Large intestine (tissue), 3 donors: ENCODE measurements at regions not wholly inside any gene's neighbourhood (a gene's known extent, or its start where the extent isn't known, plus 50 kb on each side); places are given as distances from the start of the nearest gene placed in this dataset.

ENCODE experiments used
- DNase-seq, 2 donors: peaks; one replicate each; pipeline versions ENCODE4 v3.0.0 to v3.0.0-alpha.2; 2013
- H3K27ac ChIP-seq: one replicate; pipeline ENCODE4 v1.5.1; 2013; ENCODE audit warnings: low read length
- H3K27me3 ChIP-seq: 2 replicates; pipeline ENCODE4 v1.6.1; 2013; ENCODE audit warnings: low read length; ENCODE audit not compliant: control insufficient read depth, insufficient read depth
- H3K36me3 ChIP-seq: 2 replicates; pipeline ENCODE4 v1.6.1; 2013; ENCODE audit warnings: low read length; ENCODE audit not compliant: control insufficient read depth, insufficient read depth
- H3K4me1 ChIP-seq: one replicate; pipeline ENCODE4 v1.6.1; 2013; ENCODE audit warnings: low read length; ENCODE audit not compliant: control insufficient read depth, insufficient read depth
- H3K4me3 ChIP-seq: one replicate; pipeline ENCODE4 v1.5.1; 2013; ENCODE audit warnings: low read length
- H3K9me3 ChIP-seq: one replicate; pipeline ENCODE4 v1.6.1; 2013; ENCODE audit warnings: mild to moderate bottlenecking, low read depth, low read length, moderate library complexity; ENCODE audit not compliant: control insufficient read depth
- WGBS: methylation state at CpG from one replicate; pipeline ENCODE4 v1.1.5; 2013; ENCODE audit warnings: low lambda C conversion rate; ENCODE audit not compliant: insufficient coverage; 5-methylcytosine and 5-hydroxymethylcytosine counted together

DNA sequence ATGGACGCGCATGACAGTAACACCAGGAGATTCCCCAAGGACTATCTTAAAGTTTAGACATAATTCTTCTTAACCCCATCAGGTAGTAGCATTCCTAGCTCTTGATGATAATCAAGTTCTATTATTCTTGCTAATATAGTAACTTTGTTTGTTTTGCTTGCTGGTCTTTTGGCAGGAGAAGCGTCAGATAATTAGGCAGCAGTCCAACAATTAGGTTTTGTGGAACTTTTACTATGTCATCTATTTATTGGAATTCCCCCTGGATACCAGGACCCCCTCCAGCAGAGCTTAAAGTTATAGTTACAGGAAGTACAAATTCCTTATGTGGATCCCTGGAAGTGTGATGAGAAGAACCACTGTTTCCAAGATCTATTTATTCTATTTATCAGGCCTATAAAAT, 1138.0 kb upstream of the FAM98A start:
- Histone ChIP-seq H3K4me1 (no peaks in the 10 kb centered on the region), H3K9me3 (no peaks in the 10 kb centered on the region), H3K36me3 (no peaks in the 10 kb centered on the region), H3K27me3 (no peaks in the 10 kb centered on the region), H3K4me3 (no peak overlapping the region), H3K27ac (no peak overlapping the region)
- no CpG with 5 or more reads among the region's 3 CpGs for WGBS
- no peak for DNase-seq

DNA sequence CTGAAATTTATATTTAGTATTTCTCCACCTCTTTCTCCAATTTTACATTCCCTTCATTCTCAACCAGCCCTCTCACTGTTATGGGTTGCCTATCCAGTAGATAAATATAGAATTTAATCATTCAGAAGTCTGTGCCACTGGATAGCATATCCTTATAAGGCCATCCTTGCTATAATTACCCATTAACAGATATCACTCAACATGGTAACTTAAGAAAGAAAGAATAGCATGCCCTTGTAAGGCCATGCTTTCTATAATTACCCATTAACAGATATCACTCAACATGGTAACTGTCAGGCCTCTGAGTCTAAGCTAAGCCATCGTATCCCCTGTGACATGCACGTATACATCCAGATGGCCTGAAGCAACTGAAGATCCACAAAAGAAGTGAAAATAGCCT, 1137.4 kb upstream of the FAM98A start:
- no peak overlapping the region for H3K4me3 ChIP-seq
- no peak overlapping the region for H3K27ac ChIP-seq
- no peaks in the 10 kb centered on the region for H3K9me3 ChIP-seq
- H3K27me3 ChIP-seq = no peaks in the 10 kb centered on the region
- no peak for DNase-seq
- WGBS = no CpG with 5 or more reads among the region's 2 CpGs
- no peaks in the 10 kb centered on the region for H3K36me3 ChIP-seq
- H3K4me1 ChIP-seq = no peaks in the 10 kb centered on the region

DNA sequence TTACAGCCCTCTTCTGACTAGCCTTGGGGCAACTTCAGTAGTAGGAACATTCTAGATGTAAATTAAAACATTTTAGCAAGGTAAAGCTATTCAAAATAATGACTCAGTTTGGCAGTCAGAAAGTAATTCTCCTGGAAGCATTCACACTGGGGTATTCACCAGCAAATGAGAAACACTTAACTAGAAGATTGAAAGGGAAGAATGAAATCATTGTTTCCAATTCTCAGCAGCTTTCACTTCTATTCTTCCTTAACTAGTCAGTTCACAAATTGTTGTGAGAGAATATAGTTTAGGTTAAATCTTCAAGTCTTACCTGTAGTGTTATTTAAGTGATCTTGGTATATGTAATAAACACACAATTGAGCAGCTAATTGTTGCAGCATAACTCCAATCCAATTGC, 1135.6 kb upstream of the FAM98A start:
- no peaks in the 10 kb centered on the region for H3K27me3 ChIP-seq
- no peak for DNase-seq
- no peaks in the 10 kb centered on the region for H3K9me3 ChIP-seq
- no peaks in the 10 kb centered on the region for H3K4me1 ChIP-seq
- H3K27ac ChIP-seq = no peak overlapping the region
- no peak overlapping the region for H3K4me3 ChIP-seq
- H3K36me3 ChIP-seq = no peaks in the 10 kb centered on the region

DNA sequence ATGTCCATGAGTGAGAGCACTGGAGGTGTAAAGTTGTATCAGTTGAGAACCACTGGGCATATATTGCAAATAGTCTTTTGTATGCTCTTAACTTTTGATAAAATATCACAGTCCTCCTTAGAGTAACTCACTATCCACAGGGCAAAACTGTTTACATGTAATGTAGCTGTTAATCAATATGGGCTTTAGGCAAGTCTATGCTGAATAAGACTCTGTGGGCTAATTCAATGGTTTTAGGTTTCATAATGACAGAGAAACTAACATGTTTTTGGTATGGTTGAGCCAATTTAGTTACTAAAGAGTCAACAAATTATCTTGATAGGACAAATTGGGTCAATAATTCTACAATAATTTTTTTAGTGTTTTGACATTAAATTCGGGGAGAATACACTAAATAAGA, 1134.9 kb upstream of the FAM98A start:
- H3K36me3 ChIP-seq = no peaks in the 10 kb centered on the region
- H3K4me3 ChIP-seq = no peak overlapping the region
- DNase-seq = no peak
- H3K27ac ChIP-seq = no peak overlapping the region
- H3K9me3 ChIP-seq = no peaks in the 10 kb centered on the region
- WGBS = 83% methylated on average over 1 of the region's 1 CpG
- H3K27me3 ChIP-seq = no peaks in the 10 kb centered on the region
- no peaks in the 10 kb centered on the region for H3K4me1 ChIP-seq

DNA sequence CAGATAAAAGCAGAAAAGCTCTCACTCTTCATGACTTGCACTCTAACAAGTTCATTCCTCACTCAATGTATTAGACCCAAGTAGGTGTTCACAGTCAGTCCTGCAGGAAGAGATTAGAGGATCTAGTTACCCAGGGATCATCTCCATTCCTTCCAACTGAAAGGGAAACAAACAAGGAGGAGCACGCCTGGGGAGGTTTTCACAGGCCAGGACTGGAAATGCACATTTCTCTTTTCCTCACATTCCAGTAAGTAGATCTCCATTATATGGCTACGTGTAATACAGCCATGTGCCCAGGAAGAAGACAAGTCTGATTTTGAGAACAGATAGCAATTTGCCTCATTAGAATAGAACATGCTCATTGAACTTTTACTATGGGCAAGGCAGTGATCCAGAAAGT, 1132.2 kb upstream of the FAM98A start:
- no CpG with 5 or more reads among the region's 2 CpGs for WGBS
- Histone ChIP-seq H3K4me3 (no peak overlapping the region), H3K27me3 (no peaks in the 10 kb centered on the region), H3K36me3 (no peaks in the 10 kb centered on the region), H3K9me3 (no peaks in the 10 kb centered on the region), H3K4me1 (no peaks in the 10 kb centered on the region), H3K27ac (no peak overlapping the region)
- DNase-seq = no peak

DNA sequence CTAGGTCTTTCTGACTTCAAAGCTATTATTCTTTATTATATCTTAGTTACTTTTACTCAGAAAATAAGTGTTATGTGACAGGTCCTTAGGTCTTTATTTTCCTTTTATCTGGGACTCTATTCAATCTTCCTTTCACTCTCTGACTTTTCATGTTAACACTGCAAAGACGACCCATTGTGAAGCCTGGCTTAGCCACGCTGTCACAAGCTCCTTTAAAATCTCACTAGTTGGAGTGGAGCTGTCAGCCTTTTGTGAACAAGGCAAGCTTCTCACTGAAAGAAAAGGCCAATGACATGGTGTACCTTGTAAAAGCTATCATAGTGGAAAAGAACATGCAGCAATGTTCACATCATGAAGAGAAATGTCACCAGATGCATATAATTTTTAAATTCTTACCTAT, 1130.7 kb upstream of the FAM98A start:
- WGBS = no CpG with 5 or more reads among the region's 2 CpGs
- no peak overlapping the region for H3K27ac ChIP-seq
- H3K4me3 ChIP-seq = no peak overlapping the region
- no peaks in the 10 kb centered on the region for H3K4me1 ChIP-seq
- H3K27me3 ChIP-seq = no peaks in the 10 kb centered on the region
- no peaks in the 10 kb centered on the region for H3K36me3 ChIP-seq
- no peaks in the 10 kb centered on the region for H3K9me3 ChIP-seq
- no peak for DNase-seq

DNA sequence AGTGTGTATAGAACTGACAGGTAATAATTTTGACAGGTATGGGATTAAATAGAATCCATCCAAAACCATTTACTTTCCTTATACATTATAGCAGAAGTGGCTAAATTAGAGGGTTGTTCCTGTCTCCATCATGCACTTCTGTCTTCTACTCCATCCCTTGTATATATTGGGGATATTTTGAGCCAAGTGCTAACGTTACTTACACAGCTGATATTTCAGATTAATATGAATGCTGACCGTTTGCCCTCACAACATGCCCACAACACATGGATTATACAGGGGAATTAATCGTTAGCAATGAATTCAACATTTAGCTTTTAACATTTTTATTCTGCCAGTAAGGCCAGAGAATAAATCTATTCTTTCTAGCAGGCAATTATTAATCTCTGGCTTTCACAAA, 1125.0 kb upstream of the FAM98A start:
- WGBS = 40% methylated on average over 1 of the region's 3 CpGs

DNA sequence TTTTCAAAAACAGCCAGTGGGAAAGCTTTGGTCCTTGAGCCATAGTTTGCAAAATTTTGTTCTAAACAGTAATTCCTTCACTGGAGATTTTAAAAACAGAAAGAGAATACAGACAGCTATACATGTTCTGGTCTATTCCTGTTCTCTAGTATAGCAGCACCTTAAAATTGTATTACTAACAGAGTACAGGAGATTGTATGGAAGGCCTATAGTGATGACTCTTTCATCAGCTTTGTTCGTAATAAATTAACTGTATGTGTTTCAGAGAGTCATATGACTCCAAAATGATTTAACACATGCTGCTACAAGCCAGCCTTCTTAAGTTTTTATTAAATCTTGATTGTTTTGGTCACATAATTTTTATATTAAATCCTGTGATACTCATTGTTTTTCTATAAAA, 1124.6 kb upstream of the FAM98A start:
- H3K4me1 ChIP-seq = no peaks in the 10 kb centered on the region

More for the DNA sequence above, 1125.0 kb upstream of the FAM98A start:
- no peaks in the 10 kb centered on the region for H3K27me3 ChIP-seq
- no peaks in the 10 kb centered on the region for H3K36me3 ChIP-seq
- DNase-seq = no peak
- no peaks in the 10 kb centered on the region for H3K9me3 ChIP-seq
- H3K4me1 ChIP-seq = no peaks in the 10 kb centered on the region
- H3K27ac ChIP-seq = no peak overlapping the region
- H3K4me3 ChIP-seq = no peak overlapping the region

DNA sequence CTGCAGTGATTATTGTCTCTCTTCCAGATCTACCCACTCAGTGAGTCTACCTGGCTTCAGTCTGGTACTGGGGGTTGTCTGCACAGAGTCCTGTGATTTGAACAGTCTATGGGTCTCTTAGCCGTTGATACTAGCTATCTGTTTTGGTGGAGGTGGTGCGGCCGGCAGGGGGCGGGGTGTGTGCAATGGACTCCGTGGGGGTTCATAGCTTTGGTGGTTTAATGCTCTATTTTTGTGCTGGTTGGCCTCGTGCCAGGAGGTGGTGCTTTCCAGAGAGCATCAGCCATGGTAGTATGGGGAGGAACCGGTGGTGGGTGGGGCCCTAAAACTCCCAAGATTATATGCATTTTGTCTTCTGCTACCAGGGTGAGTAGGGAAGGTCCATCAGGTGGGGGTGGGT, 1120.1 kb upstream of the FAM98A start:
- no CpG with 5 or more reads among the region's 7 CpGs for WGBS
- H3K36me3 ChIP-seq = no peaks in the 10 kb centered on the region
- H3K27ac ChIP-seq = no peak overlapping the region
- H3K27me3 ChIP-seq = no peaks in the 10 kb centered on the region
- H3K4me1 ChIP-seq = no peaks in the 10 kb centered on the region
- H3K4me3 ChIP-seq = no peak overlapping the region
- no peak for DNase-seq
- H3K9me3 ChIP-seq = no peaks in the 10 kb centered on the region

More for the DNA sequence above, 1124.6 kb upstream of the FAM98A start:
- no CpG with 5 or more reads among the region's 1 CpG for WGBS
- no peaks in the 10 kb centered on the region for H3K36me3 ChIP-seq
- no peak overlapping the region for H3K27ac ChIP-seq
- no peaks in the 10 kb centered on the region for H3K9me3 ChIP-seq
- no peak overlapping the region for H3K4me3 ChIP-seq
- no peak for DNase-seq
- no peaks in the 10 kb centered on the region for H3K27me3 ChIP-seq

DNA sequence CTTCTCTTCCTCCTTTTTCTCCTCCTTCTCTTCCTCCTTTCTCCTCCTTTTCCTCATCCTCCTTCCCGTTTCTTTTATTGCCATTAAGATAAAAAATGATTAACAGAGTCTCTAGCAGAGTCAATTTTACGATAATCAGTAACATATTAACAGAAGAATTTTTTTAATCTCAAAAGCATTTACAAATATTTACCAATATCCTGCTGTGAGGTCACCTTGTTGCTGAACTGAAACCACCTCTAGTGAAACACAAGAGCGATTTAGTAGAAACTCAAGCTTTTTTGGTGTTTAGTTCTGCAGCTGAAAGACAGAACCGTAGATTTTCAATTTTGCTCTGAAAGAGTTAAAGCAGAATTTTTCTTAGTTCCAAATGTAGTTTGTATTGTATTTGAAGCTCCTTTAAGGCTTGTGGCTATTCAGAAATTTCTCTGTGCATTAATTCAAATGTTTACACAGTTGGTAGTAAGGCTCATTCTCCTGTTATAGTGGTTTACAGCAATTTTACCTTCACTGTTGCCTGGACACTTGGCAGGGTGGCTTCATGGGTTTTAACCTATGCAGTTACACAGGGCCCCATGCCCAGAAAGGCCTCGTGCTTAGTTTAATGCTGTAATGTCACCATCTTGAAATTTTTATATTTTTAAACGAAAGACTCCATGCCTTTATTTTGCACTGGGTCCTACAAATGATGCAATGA, 1106.6 kb upstream of the FAM98A start:
- no peaks in the 10 kb centered on the region for H3K27me3 ChIP-seq
- no peak overlapping the region for H3K4me3 ChIP-seq
- no peaks in the 10 kb centered on the region for H3K9me3 ChIP-seq
- peak in 1 of 2 donors; percentile 14 for DNase-seq
- H3K4me1 ChIP-seq = no peaks in the 10 kb centered on the region
- no peak overlapping the region for H3K27ac ChIP-seq
- 63% methylated on average over 2 of the region's 6 CpGs for WGBS
- H3K36me3 ChIP-seq = no peaks in the 10 kb centered on the region

DNA sequence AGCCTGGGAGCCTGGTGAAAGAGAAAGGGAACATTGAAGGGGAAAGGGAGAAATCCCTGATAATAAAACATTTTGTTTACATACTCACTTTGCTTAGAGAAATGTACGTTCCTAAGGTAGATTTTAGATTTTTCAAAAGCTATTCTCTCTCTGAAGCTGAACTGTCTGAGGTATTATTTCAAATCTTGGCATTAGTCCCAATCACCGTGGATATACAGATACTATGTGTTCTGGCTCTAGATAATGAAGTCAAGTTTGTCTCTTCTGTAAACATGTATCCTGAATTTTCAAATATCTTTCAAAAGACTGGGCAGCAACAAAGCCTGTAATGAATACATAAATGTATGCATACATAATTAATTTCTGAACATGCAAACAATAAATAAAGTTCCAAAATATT, 1104.2 kb upstream of the FAM98A start:
- DNase-seq = no peak

More for the DNA sequence above, 1104.2 kb upstream of the FAM98A start:
- H3K27ac ChIP-seq = no peak overlapping the region
- no peaks in the 10 kb centered on the region for H3K4me1 ChIP-seq
- H3K4me3 ChIP-seq = no peak overlapping the region
- H3K27me3 ChIP-seq = no peaks in the 10 kb centered on the region
- H3K9me3 ChIP-seq = no peaks in the 10 kb centered on the region
- H3K36me3 ChIP-seq = no peaks in the 10 kb centered on the region
- WGBS = 20% methylated on average over 1 of the region's 2 CpGs
